IMR-90 (cell line): ENCODE measurements at regions not wholly inside any gene's neighbourhood (a gene's known extent, or its start where the extent isn't known, plus 50 kb on each side); places are given as distances from the start of the nearest gene placed in this dataset.
"Not testable (repeated sequence)": the region's sequence is repeated elsewhere in the genome, so short reads cannot be mapped to it uniquely, and the experiment has no call there.

Experiments used
- ATAC-seq: fragments of 200-7000 bp; cut with Tn5 transposase; 2 replicates; pipeline ENCODE4 v1.9.1; 2020; ENCODE audit warnings: low read depth, mild to moderate bottlenecking, moderate library complexity
- BruUV-seq: library from RNA; stranded (reverse); fragments of 400-500 nt; replicated peaks from 2 replicates; lab custom pipeline; 2021; lab: Mats Ljungman, UMichigan
- CTCF ChIA-PET: fragments of 300-600 bp; formaldehyde crosslinking; extraction: SDS; loops from one replicate; lab custom pipeline; 2021; ENCODE audit warnings: antibody characterized with exemption; lab: Yijun Ruan, JAX
- POLR2A ChIA-PET: fragments of 300-600 bp; sonication (Branson Sonifier 250); formaldehyde crosslinking; loops from one replicate; lab custom pipeline; 2022; ENCODE audit warnings: antibody characterized with exemption; ENCODE audit not compliant: unreplicated experiment; lab: Charles Lee
- DNase-seq: peaks from one replicate; pipeline ENCODE4 v3.0.0; 2013
- H2AFZ ChIP-seq: replicated peaks from 2 replicates; pipeline ENCODE3; 2013; ENCODE audit warnings: low read length, mild to moderate bottlenecking; ENCODE audit not compliant: poor library complexity
- H2AK5ac ChIP-seq: 2 replicates; pipeline ENCODE4 v1.6.1; 2013; ENCODE audit warnings: low read depth, low read length, inconsistent platforms
- H2AK9ac ChIP-seq: replicated peaks from 2 replicates; pipeline ENCODE3; 2013; ENCODE audit warnings: mild to moderate bottlenecking, low read depth, low read length, moderate library complexity; ENCODE audit not compliant: poor library complexity
- H2BK120ac ChIP-seq: 2 replicates; pipeline ENCODE4 v1.6.1; 2013; ENCODE audit warnings: low read depth, low read length, inconsistent platforms
- H2BK15ac ChIP-seq: 3 replicates; pipeline ENCODE4 v1.6.1; 2013; ENCODE audit warnings: low read depth, low read length, inconsistent platforms
- H2BK20ac ChIP-seq: 2 replicates; pipeline ENCODE4 v1.6.1; 2013; ENCODE audit warnings: low read depth, mild to moderate bottlenecking, inconsistent platforms, low read length, moderate library complexity
- H2BK5ac ChIP-seq: 2 replicates; pipeline ENCODE4 v1.6.1; 2013; ENCODE audit warnings: mild to moderate bottlenecking, low read depth, low read length, inconsistent platforms; ENCODE audit not compliant: poor library complexity, severe bottlenecking
- H3K14ac ChIP-seq: replicated peaks from 2 replicates; pipeline ENCODE4 v1.6.1; 2013; ENCODE audit warnings: low read depth, low read length, inconsistent platforms
- H3K18ac ChIP-seq: 2 replicates; pipeline ENCODE4 v1.6.1; 2013; ENCODE audit warnings: low read depth, low read length, control low read depth
- H3K23ac ChIP-seq: 2 replicates; pipeline ENCODE4 v1.6.1; 2013; ENCODE audit warnings: low read depth, low read length, inconsistent platforms
- H3K27ac ChIP-seq: 2 replicates; pipeline ENCODE4 v1.5.1; 2013; ENCODE audit warnings: mild to moderate bottlenecking, control low read depth, low read length; ENCODE audit not compliant: insufficient read depth
- H3K27me3 ChIP-seq: 2 replicates; pipeline ENCODE4 v1.6.1; 2013; ENCODE audit warnings: low read length; ENCODE audit not compliant: control insufficient read depth, insufficient read depth
- H3K36me3 ChIP-seq: 2 replicates; pipeline ENCODE4 v1.6.1; 2013; ENCODE audit warnings: low read length, mixed read lengths; ENCODE audit not compliant: control insufficient read depth, insufficient read depth
- H3K4ac ChIP-seq: 2 replicates; pipeline ENCODE4 v1.6.1; 2013; ENCODE audit warnings: low read depth, low read length, inconsistent platforms
- H3K4me1 ChIP-seq: 2 replicates; pipeline ENCODE4 v1.6.1; 2013; ENCODE audit warnings: low read length, mixed read lengths; ENCODE audit not compliant: control insufficient read depth, insufficient read depth
- H3K4me2 ChIP-seq: 2 replicates; pipeline ENCODE4 v1.6.1; 2013; ENCODE audit warnings: low read depth, mild to moderate bottlenecking, control low read depth, low read length, moderate library complexity
- H3K4me3 ChIP-seq: 2 replicates; pipeline ENCODE4 v1.5.1; 2013; ENCODE audit warnings: low read depth, mild to moderate bottlenecking, control low read depth, low read length, moderate library complexity; ENCODE audit not compliant: insufficient read depth
- H3K56ac ChIP-seq: 2 replicates; pipeline ENCODE4 v1.6.1; 2013; ENCODE audit warnings: low read length, inconsistent platforms; ENCODE audit not compliant: insufficient read depth; ENCODE audit errors: extremely low read depth
- H3K79me1 ChIP-seq, 2 experiments: 2 replicates each; pipeline ENCODE4 v1.6.1; 2013; ENCODE audit warnings: low read length in 2 of 2, inconsistent platforms in 1 of 2, low read depth in 1 of 2
- H3K9ac ChIP-seq: 2 replicates; pipeline ENCODE4 v1.6.1; 2013; ENCODE audit warnings: low read depth, low read length, control low read depth
- H3K9me1 ChIP-seq: 2 replicates; pipeline ENCODE4 v1.6.1; 2013; ENCODE audit warnings: low read length, inconsistent platforms; ENCODE audit not compliant: insufficient read depth
- H3K9me3 ChIP-seq: 2 replicates; pipeline ENCODE4 v1.6.1; 2013; ENCODE audit warnings: low read length; ENCODE audit not compliant: control insufficient read depth, insufficient read depth
- H4K20me1 ChIP-seq: 2 replicates; pipeline ENCODE4 v1.6.1; 2013; ENCODE audit warnings: low read length, inconsistent platforms; ENCODE audit not compliant: insufficient read depth
- H4K5ac ChIP-seq: 2 replicates; pipeline ENCODE4 v1.6.1; 2013; ENCODE audit warnings: mild to moderate bottlenecking, low read depth, low read length, control low read depth
- H4K8ac ChIP-seq, 2 experiments: 2 replicates each; pipeline ENCODE4 v1.6.1; 2013; ENCODE audit warnings: low read depth in 2 of 2, low read length in 2 of 2, control low read depth in 1 of 2, inconsistent platforms in 1 of 2
- H4K91ac ChIP-seq: 2 replicates; pipeline ENCODE4 v1.6.1; 2013; ENCODE audit warnings: low read depth, low read length, inconsistent platforms; ENCODE audit not compliant: insufficient read depth
- FOS ChIP-seq: fragments of 150-350 bp; IDR thresholded peaks from 2 replicates; pipeline ENCODE4 v1.6.1; 2016; ENCODE audit warnings: low read depth, low read length
- RAD21 ChIP-seq: IDR thresholded peaks from 2 replicates; pipeline ENCODE4 v1.6.1; 2012; ENCODE audit warnings: low read length, improper control_type of control experiment
- SMC3 ChIP-seq: fragments of 150-350 bp; IDR thresholded peaks from 2 replicates; pipeline ENCODE4 v1.6.1; 2016; ENCODE audit warnings: low read depth, mild to moderate bottlenecking, antibody characterized with exemption, low read length, moderate library complexity
- WGBS, 2 experiments: methylation state at CpG; one replicate each; pipeline versions ENCODE4 v1.1.5 to v1.1.7; 2013; ENCODE audit warnings: missing lambda C conversion rate in 2 of 2; ENCODE audit not compliant: insufficient read length in 1 of 2; ENCODE audit errors: extremely low coverage in 2 of 2; 5-methylcytosine and 5-hydroxymethylcytosine counted together
- dilution Hi-C: fragments of 300-500 bp; cut with HindIII; formaldehyde crosslinking; loops from one replicate; pipeline ENCODE4 v1.14.3; 2018; ENCODE audit warnings: low sequenced_read_pairs; ENCODE audit not compliant: unreplicated experiment
- in situ Hi-C: fragments of 300-500 bp; cut with MboI; formaldehyde crosslinking; loops from 3 replicates; pipeline ENCODE4 v1.14.3; 2019; ENCODE audit warnings: low sequenced_read_pairs, inconsistent platforms, mixed read lengths
- intact Hi-C: fragments of 100-400 bp; cut with micrococcal nuclease; formaldehyde crosslinking; loops from 2 replicates; pipeline ENCODE4 v1.10.0; 2022
- TF ChIP-seq, protein P1 (sequence below): conservative IDR thresholded peaks from 2 replicates; pipeline ENCODE4 v1.5.1; 2012; ENCODE audit warnings: mild to moderate bottlenecking, low read depth, low read length, improper control_type of control experiment

DNA sequence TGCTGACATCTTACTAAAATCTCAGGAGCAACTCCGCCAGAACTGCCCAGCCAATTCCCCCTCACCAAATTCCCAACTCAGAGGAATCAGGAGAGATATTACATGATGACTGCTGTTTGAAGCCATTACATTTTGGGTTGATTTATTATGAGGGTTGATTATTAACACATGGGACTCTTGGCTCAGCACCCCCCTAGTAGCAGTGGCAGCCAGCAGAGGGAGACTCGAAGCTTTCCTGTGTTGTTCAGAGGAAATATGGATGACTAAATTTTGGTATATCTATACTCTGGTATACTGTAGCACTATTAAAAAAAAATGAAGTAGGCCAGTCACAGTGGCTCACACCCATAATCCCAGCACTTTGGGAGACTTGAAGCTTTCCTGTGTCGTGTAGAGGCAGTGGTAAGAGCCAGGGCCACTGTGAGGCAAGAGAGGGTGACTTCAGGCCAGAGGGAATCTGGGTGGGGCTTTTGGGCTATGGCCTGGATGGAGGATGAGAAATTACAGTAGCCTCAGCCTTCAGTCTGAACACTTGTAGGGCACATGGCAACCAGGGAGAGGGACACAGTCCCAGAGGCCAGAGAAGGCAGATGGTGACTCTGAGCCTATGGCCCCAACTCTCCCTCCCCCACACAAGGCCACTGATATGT is 111.4 kb downstream of the LHX2 start:
- Histone ChIP-seq H3K9ac (no peak overlapping the region), H3K27me3 (peaks cover 19% of the 10 kb centered on the region), H2AK9ac (no peak overlapping the region), H2BK15ac (no peak overlapping the region), H3K36me3 (no peaks in the 10 kb centered on the region), H4K8ac (no peak overlapping the region), H4K5ac (no peak overlapping the region), H2BK20ac (no peak overlapping the region), H3K9me1 (no peaks in the 10 kb centered on the region), H3K27ac (no peak overlapping the region), H3K4me1 (no peaks in the 10 kb centered on the region), H3K14ac (no peak overlapping the region), H2AFZ (no peak overlapping the region), H2BK120ac (no peak overlapping the region), H4K91ac (no peak overlapping the region), H3K4me2 (no peak overlapping the region), H2BK5ac (no peak overlapping the region), H2AK5ac (no peak overlapping the region), H3K23ac (no peak overlapping the region), H3K4me3 (no peak overlapping the region), H3K18ac (no peak overlapping the region), H3K9me3 (peaks cover 11% of the 10 kb centered on the region), H3K79me1 (no peaks in the 10 kb centered on the region), H4K20me1 (no peaks in the 10 kb centered on the region), H3K4ac (no peak overlapping the region), H3K56ac (no peak overlapping the region)
- no CpG with 5 or more reads among the region's 3 CpGs for WGBS, 2 experiments
- intact Hi-C loops, result loop anchor here (2.0 to 5.0 kb wide), 2 partner anchors 270 to 581 kb away; no protein-coding TSS in a partner anchor
- TF ChIP-seq SMC3 (peak; percentile 42; the same call in 1 of the 2 replicates), RAD21 (peak; percentile 48), FOS (no peak)
- TF ChIP-seq, protein P1, sequence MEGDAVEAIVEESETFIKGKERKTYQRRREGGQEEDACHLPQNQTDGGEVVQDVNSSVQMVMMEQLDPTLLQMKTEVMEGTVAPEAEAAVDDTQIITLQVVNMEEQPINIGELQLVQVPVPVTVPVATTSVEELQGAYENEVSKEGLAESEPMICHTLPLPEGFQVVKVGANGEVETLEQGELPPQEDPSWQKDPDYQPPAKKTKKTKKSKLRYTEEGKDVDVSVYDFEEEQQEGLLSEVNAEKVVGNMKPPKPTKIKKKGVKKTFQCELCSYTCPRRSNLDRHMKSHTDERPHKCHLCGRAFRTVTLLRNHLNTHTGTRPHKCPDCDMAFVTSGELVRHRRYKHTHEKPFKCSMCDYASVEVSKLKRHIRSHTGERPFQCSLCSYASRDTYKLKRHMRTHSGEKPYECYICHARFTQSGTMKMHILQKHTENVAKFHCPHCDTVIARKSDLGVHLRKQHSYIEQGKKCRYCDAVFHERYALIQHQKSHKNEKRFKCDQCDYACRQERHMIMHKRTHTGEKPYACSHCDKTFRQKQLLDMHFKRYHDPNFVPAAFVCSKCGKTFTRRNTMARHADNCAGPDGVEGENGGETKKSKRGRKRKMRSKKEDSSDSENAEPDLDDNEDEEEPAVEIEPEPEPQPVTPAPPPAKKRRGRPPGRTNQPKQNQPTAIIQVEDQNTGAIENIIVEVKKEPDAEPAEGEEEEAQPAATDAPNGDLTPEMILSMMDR, result peak; percentile 47
- DNase-seq (peak; percentile 43), ATAC-seq (peak; percentile 55)
- CTCF ChIA-PET, result interaction anchor here (1.4 kb wide), 1 partner anchor 134 kb away, joined by 3 read pairs; no protein-coding TSS in a partner anchor
- in situ Hi-C loops, result no loop called here
- POLR2A ChIA-PET, result no interaction called here
- BruUV-seq, result no TSS peak
- dilution Hi-C loops, result no loop called here

DNA sequence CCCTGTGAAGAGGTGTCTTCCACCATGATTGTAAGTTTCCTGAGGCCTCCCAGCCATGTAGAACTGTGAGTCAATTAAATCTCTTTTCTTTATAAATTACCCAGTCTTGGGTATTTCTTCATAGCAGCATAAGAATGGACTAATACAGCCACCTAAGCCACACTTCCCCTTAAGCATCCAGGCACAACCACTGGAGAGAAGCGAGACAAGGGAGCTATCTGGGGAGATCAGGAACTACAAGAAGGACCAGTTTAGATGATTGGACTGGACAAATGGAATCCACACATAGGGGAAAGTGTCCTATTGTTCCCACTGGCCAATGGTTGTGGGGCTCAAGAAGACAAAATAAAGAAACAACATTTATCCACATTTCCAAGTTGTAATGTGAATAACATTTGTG is 112.1 kb downstream of the LHX2 start:
- POLR2A ChIA-PET, H4K20me1 ChIP-seq, H3K36me3 ChIP-seq, ATAC-seq, H2BK20ac ChIP-seq, H3K4me2 ChIP-seq, H3K18ac ChIP-seq, H3K14ac ChIP-seq, H3K79me1 ChIP-seq, H2AK9ac ChIP-seq, H2BK5ac ChIP-seq, dilution Hi-C loops, H3K4me3 ChIP-seq, DNase-seq, H3K4ac ChIP-seq, H4K5ac ChIP-seq, H3K4me1 ChIP-seq, H2AK5ac ChIP-seq, H3K27ac ChIP-seq, H3K23ac ChIP-seq, H2BK120ac ChIP-seq, H4K8ac ChIP-seq, in situ Hi-C loops, H3K56ac ChIP-seq, H3K9ac ChIP-seq, H2BK15ac ChIP-seq, H3K9me1 ChIP-seq, H2AFZ ChIP-seq, BruUV-seq, H4K91ac ChIP-seq: not testable (repeated sequence)
- peaks cover 11% of the 10 kb centered on the region for H3K9me3 ChIP-seq
- CTCF ChIA-PET, result interaction anchor here (1.4 kb wide), 1 partner anchor 133 kb away, joined by 3 read pairs; no protein-coding TSS in a partner anchor
- intact Hi-C loops, result loop anchor here (2.0 to 5.0 kb wide), 2 partner anchors 269 to 581 kb away; no protein-coding TSS in a partner anchor
- H3K27me3 ChIP-seq, result peaks cover 17% of the 10 kb centered on the region
- WGBS, 2 experiments, result no CpG with 5 or more reads among the region's 1 CpG
